Stimulated activated naive CD8-positive, alpha-beta T cell treated with anti-CD3 and anti-CD28 coated beads, Interleukin-15, amount 100 ng/mL, for 72 hours (primary cell): ENCODE measurements at regions not wholly inside any gene's neighbourhood (a gene's known extent, or its start where the extent isn't known, plus 50 kb on each side); places are given as distances from the start of the nearest gene placed in this dataset.

Experiments used
- ATAC-seq: fragments of 150-1000 bp; cut with Tn5 transposase; 2 replicates; pipeline ENCODE4 v1.10.0; 2021; ENCODE audit warnings: mild to moderate bottlenecking, moderate library complexity
- DNase-seq, 2 donors: peaks; one replicate each; pipeline ENCODE4 v3.0.0; 2021 to 2022
- H3K27ac Mint-ChIP-seq, 2 donors: one replicate each; pipeline ENCODE4 v1.8.0; 2022; ENCODE audit warnings: mild to moderate bottlenecking in 2 of 2, mixed read lengths in 2 of 2, moderate library complexity in 2 of 2
- H3K27me3 Mint-ChIP-seq: one replicate; pipeline ENCODE4 v1.8.0; 2022; ENCODE audit warnings: mixed read lengths
- H3K4me1 Mint-ChIP-seq: one replicate; pipeline ENCODE4 v1.8.0; 2022; ENCODE audit warnings: mild to moderate bottlenecking, mixed read lengths
- H3K4me3 Mint-ChIP-seq, 2 donors: one replicate each; pipeline ENCODE4 v1.8.0; 2022; ENCODE audit warnings: mild to moderate bottlenecking in 2 of 2, mixed read lengths in 2 of 2, moderate library complexity in 1 of 2
- H3K9me3 Mint-ChIP-seq, 2 donors: one replicate each; pipeline ENCODE4 v1.8.0; 2022; ENCODE audit warnings: mixed read lengths in 2 of 2

DNA sequence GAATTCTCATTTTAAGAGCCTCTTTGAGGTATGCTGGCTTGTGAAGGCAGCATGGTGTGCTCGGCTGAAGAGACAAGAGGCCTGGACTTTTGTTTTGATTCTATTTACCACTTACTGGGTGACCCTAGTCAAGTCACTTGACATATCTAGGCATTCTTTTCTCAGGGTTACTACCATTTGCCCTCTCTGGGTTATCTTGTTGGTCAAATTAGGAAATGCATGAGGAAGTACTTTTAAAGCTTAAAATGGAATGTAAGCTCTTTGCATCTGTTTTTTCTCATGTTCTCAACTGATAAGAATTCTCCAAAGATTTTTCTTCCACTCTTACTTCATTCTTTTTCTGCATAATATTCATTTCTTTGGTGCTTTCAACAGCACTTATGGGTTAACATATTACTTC is 173.1 kb downstream of the PLK2 start:
- Mint-ChIP-seq H3K27ac (peak overlapping the region in 1 of 2 donors; percentile 46), H3K4me3 (no peak overlapping the region), H3K9me3 (no peaks in the 10 kb centered on the region), H3K4me1 (no peaks in the 10 kb centered on the region), H3K27me3 (no peaks in the 10 kb centered on the region)
- ATAC-seq = no peak
- DNase-seq = no peak

DNA sequence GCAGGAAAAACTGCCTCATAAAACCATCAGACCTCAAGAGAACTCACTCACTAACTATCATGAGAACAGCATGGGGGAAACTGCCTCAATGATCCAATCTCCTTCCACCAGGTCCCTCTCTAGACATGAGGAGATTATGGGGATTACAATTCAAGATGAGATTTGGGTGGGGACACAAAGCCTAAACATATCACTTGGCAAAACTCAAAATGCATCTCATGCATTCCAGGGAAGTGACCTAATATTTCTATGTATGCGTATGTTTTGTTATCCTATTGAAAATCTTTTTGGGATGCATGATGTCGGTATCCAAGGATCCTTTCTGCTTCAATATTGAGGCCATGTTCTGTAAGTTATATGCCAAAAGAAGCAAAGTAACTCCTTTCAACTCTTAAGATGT is 174.0 kb downstream of the PLK2 start:
- Mint-ChIP-seq H3K9me3 (no peaks in the 10 kb centered on the region), H3K27me3 (no peaks in the 10 kb centered on the region), H3K4me3 (no peak overlapping the region), H3K4me1 (no peaks in the 10 kb centered on the region), H3K27ac (no peak overlapping the region)
- DNase-seq (no peak), ATAC-seq (no peak)

DNA sequence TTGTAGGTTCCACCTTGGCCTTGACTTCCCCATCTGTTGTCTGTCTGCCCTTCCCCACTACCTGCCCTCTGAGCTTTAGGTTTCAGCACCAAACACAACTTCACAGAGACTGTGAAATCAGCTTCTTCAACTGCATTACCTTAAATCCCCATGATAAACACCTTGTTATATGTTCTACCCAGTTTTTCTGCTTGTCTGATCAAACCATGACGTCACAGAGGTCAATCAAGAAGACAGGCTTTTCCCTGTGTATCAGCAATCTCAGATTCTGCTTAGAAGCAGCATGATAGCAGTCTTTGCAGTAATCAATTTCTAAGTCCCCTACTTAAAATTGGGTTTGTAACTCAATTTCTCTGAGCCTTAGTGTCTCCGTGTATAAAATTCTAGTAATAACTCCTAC is 175.0 kb downstream of the PLK2 start:
- Mint-ChIP-seq H3K4me3 (no peak overlapping the region), H3K4me1 (no peaks in the 10 kb centered on the region)
- DNase-seq = no peak

DNA sequence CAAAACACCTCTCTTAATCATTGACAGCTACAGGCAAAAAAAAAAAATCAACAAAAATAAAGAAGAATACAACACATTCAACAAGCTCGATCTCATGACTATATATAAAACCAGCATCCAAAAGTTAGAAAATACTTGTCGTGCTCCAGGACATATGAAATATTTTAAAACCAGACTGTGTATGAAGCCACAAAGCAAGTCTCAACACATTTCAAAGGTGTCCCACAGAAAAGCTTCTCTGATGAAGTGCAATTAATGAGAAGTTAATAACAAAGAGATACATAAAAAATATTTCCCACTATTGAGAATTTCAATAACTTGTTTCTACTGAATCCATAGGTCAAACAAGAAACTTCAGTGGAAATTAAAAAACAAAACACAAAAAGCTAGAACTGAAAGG is 178.7 kb downstream of the PLK2 start:
- no peak overlapping the region for H3K27ac Mint-ChIP-seq
- H3K27me3 Mint-ChIP-seq = peaks cover 13% of the 10 kb centered on the region
- DNase-seq = no peak
- H3K4me3 Mint-ChIP-seq = no peak overlapping the region
- peaks cover 8% of the 10 kb centered on the region for H3K4me1 Mint-ChIP-seq
- no peak for ATAC-seq
- no peaks in the 10 kb centered on the region for H3K9me3 Mint-ChIP-seq

More for the DNA sequence above, 175.0 kb downstream of the PLK2 start:
- Mint-ChIP-seq H3K27me3 (no peaks in the 10 kb centered on the region), H3K9me3 (no peaks in the 10 kb centered on the region), H3K27ac (no peak overlapping the region)
- ATAC-seq = no peak

DNA sequence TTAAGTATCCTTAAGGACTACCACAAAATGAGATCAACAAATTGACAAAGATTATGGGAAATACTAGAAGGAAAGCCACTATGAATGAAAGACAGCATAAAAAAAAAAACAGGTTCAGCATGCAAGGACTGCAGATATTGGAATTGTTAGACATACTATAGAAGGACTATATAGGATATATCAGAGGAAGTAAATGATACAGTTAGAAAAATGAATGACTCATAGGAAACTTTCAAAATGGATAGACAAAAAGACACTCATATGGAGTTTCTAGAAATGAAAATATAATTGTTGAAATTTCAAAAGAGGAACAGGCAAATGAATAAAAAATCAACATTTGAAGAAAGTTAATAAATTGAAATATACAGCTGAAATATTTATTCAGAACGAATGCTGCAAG is 180.6 kb downstream of the PLK2 start:
- Mint-ChIP-seq H3K27me3 (peaks cover 13% of the 10 kb centered on the region), H3K4me3 (no peak overlapping the region), H3K27ac (no peak overlapping the region), H3K4me1 (peaks cover 8% of the 10 kb centered on the region), H3K9me3 (no peaks in the 10 kb centered on the region)
- ATAC-seq (no peak), DNase-seq (no peak)

DNA sequence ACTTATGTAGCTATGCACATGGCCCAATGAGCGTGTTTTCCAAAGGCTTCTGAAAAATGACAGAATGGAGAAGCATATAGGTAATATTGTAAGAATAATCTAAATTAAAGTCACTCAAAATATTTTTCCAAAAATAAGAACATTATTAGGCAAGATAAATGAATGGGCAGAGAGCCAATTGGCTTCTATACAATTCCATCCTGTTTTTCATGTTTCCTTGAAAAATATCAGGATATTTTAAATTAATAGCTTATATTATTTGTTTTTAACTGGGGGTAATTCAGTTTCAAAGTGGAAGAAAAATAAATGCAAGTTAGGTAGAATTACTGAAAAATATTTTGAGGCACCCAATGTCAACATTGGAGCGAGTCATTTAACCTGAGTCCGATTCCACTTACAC is 183.5 kb downstream of the PLK2 start:
- no peak for DNase-seq
- ATAC-seq = no peak
- H3K9me3 Mint-ChIP-seq = no peaks in the 10 kb centered on the region

GRCh38 chr5:58275516-58275915 is 184.4 kb downstream of the PLK2 start:
- DNase-seq (no peak), ATAC-seq (no peak)
- peaks cover 8% of the 10 kb centered on the region for H3K4me1 Mint-ChIP-seq
- H3K27ac Mint-ChIP-seq = no peak overlapping the region
- H3K27me3 Mint-ChIP-seq = peaks cover 25% of the 10 kb centered on the region
- no peak overlapping the region for H3K4me3 Mint-ChIP-seq
- H3K9me3 Mint-ChIP-seq = no peaks in the 10 kb centered on the region

More for the DNA sequence above, 183.5 kb downstream of the PLK2 start:
- no peak overlapping the region for H3K27ac Mint-ChIP-seq
- H3K4me3 Mint-ChIP-seq = no peak overlapping the region
- H3K27me3 Mint-ChIP-seq = peaks cover 25% of the 10 kb centered on the region
- H3K4me1 Mint-ChIP-seq = peaks cover 8% of the 10 kb centered on the region

DNA sequence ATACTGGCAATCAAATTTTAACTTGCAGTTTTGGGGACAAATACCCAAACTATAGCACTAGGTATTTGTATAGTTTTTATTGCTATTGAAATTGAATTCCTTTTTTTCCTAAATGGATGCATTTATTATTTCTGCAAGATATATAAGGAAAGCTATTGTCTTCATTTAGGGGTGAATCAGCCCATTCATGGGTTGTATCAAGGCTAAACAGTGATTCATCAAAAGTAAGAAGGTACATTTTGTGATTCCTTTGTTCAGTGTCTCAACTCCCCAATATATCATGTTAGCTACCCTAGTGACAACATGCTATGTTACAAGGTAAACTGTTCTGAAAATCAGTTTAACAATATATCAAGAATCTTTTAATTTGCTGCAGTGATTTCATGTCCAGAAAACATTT is 185.7 kb downstream of the PLK2 start:
- peaks cover 25% of the 10 kb centered on the region for H3K27me3 Mint-ChIP-seq
- no peak overlapping the region for H3K27ac Mint-ChIP-seq
- no peak overlapping the region for H3K4me3 Mint-ChIP-seq
- no peak for ATAC-seq
- peaks cover 0 to under 1% of the 10 kb centered on the region in 2 donors for H3K9me3 Mint-ChIP-seq
- peaks cover 5% of the 10 kb centered on the region for H3K4me1 Mint-ChIP-seq
- DNase-seq = no peak

- Mint-ChIP-seq H3K27ac (no peak overlapping the region), H3K27me3 (peaks cover 20% of the 10 kb centered on the region), H3K9me3 (peaks cover 0 to 5% of the 10 kb centered on the region in 2 donors), H3K4me1 (peaks cover under 1% of the 10 kb centered on the region), H3K4me3 (no peak overlapping the region)
- ATAC-seq (no peak), DNase-seq (no peak)
These were observed 186.2 kb downstream of the PLK2 start for GRCh38 chr5:58273711-58274110.

DNA sequence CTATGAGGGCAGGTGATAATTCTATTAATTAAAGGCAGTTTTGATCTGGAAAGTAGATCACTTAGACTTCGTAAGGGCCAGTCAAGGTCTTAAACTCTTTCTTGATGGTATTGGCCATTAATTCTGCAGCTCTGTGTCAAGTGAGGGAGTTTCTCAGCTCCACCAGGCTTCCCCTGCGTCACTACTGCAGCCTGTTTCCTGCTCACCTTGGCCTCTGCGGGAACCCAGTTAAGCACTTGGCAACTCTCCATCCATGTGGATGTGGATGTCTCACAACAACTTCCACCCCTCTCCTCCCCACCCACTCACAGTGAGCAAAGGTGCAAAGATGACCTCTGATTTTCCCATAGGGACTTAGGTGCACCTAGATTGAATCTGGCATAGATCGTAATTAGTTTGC is 191.6 kb downstream of the PLK2 start:
- no peak for DNase-seq
- no peak overlapping the region for H3K4me3 Mint-ChIP-seq
- peaks cover 12% of the 10 kb centered on the region for H3K27me3 Mint-ChIP-seq
- H3K4me1 Mint-ChIP-seq = no peaks in the 10 kb centered on the region
- ATAC-seq = no peak
- peaks cover 0 to 5% of the 10 kb centered on the region in 2 donors for H3K9me3 Mint-ChIP-seq
- no peak overlapping the region for H3K27ac Mint-ChIP-seq

DNA sequence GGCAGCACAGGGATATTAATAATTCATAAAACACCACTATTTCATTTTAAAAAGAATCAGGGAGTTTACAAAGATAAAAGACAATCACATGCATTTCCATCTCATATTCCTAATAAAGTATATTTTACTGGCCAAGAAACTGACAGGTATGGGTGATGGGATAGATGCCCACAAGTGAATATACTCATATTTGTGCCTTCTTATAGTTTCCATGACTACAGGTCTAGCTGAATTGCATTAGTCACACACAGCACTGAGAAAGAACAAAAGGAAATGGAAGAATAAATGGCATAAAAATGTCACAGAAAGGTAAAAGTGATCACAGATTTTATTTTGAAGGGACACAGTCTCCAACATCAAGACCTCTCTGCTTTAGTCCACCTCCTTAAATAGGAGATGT is 193.5 kb downstream of the PLK2 start:
- Mint-ChIP-seq H3K27me3 (peaks cover 8% of the 10 kb centered on the region), H3K9me3 (peaks cover 0 to 5% of the 10 kb centered on the region in 2 donors), H3K4me1 (no peaks in the 10 kb centered on the region), H3K4me3 (no peak overlapping the region), H3K27ac (no peak overlapping the region)
- ATAC-seq (no peak), DNase-seq (no peak)

DNA sequence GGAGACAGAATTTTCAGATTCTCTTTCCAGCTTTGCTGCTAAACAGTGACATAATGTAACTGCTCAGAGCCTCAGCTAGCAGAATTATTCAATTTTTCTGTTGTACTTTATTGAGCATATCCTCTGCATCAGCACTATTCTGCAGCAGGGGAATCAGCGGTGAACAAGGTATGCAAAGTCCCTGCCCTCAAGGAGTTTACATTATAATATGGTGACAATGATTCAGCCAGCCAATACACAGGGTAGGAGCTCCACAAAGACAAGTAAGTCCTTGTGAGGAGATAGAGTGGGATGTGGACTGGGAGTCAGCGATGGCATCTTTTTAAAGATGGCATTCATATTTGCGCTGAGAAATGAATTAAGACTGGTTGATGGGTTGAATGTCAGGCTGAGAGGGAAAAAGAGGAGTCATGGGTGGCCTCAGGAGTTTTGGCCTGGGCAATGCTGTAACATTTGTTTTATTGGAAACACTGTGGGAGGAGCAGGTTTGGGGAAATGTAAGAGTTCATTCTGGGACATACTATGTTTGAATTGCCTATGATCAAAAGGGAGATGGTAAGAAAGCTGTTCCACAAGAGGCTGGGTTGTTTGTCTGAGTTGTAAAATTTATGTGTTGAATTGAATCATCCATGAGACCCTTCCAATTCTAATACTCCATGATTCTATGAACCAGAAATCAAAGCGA is 194.5 kb downstream of the PLK2 start:
- H3K4me3 Mint-ChIP-seq = no peak overlapping the region
- ATAC-seq (no peak), DNase-seq (no peak)
- H3K9me3 Mint-ChIP-seq = peaks cover 0 to 5% of the 10 kb centered on the region in 2 donors
- peaks cover 8% of the 10 kb centered on the region for H3K27me3 Mint-ChIP-seq
- no peaks in the 10 kb centered on the region for H3K4me1 Mint-ChIP-seq
- H3K27ac Mint-ChIP-seq = no peak overlapping the region

- Mint-ChIP-seq H3K9me3 (peaks cover 0 to 5% of the 10 kb centered on the region in 2 donors), H3K27me3 (peaks cover 8% of the 10 kb centered on the region), H3K4me3 (no peak overlapping the region), H3K4me1 (no peaks in the 10 kb centered on the region), H3K27ac (no peak overlapping the region)
- DNase-seq (no peak), ATAC-seq (no peak)
These were observed 195.6 kb downstream of the PLK2 start for GRCh38 chr5:58264276-58264675.

DNA sequence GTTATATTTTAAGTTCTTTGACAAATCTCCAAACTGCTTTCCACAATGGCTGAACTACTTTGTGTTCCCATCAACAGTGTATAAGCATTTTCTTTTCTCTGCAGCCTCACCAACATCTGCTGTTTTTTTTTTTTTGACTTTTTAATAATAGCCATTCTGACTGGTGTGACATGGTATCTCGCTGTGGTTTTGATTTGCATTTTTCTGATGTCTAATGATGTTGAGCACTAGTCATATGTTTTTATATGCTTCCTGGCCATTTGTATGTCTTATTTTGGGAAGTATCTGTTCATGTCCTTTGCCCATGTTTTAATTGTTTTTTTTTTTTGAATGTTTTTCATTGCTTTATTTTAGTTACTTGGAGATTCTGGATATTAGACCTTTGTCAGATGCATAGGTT is 196.6 kb downstream of the PLK2 start:
- DNase-seq (no peak), ATAC-seq (no peak)
- no peaks in the 10 kb centered on the region for H3K9me3 Mint-ChIP-seq
- no peaks in the 10 kb centered on the region for H3K4me1 Mint-ChIP-seq
- no peak overlapping the region for H3K27ac Mint-ChIP-seq
- no peak overlapping the region for H3K4me3 Mint-ChIP-seq
- H3K27me3 Mint-ChIP-seq = peaks cover 8% of the 10 kb centered on the region

DNA sequence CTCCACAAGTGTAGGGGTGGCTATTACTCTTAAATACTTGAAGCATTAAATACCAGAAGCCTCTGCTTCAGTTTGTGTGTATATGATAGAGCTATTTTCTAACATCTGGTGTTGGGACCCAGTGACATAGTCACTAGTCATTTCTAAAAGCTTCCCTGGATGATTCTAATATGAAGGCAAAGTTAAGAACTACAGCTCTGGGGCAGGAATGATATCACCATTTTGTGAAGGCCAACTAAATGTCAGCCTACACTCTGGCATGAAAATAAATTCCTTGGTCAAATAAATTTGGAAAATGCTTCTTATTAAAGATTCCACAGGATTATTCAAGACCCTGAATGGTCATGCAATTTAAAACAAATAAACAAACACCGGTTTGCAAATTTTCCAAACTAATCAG is 197.7 kb downstream of the PLK2 start:
- Mint-ChIP-seq H3K27ac (no peak overlapping the region), H3K4me1 (no peaks in the 10 kb centered on the region), H3K4me3 (no peak overlapping the region), H3K27me3 (peaks cover 8% of the 10 kb centered on the region), H3K9me3 (no peaks in the 10 kb centered on the region)
- ATAC-seq = no peak
- DNase-seq = no peak

DNA sequence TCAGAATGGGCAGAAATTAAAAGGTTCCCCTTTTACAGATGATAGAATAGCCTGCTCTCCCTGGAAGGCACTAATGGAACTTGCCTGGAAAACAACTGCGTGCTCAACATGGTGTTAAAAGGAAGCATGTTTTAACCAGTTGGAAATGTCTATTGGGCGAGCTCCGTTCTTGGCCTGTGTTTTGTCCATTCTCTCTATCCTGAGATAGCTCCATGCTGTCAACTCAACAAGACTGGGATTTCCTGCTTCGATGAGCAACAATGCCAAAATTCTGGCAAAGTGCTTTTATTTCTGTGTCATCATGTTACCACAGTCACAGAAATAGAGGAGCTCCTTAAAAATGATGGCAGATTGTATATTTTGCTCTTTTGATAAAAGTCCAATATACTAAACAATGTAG is 198.3 kb downstream of the PLK2 start:
- Mint-ChIP-seq H3K27ac (no peak overlapping the region), H3K4me3 (no peak overlapping the region), H3K4me1 (no peaks in the 10 kb centered on the region), H3K27me3 (peaks cover 8% of the 10 kb centered on the region), H3K9me3 (no peaks in the 10 kb centered on the region)
- ATAC-seq (no peak), DNase-seq (no peak)

DNA sequence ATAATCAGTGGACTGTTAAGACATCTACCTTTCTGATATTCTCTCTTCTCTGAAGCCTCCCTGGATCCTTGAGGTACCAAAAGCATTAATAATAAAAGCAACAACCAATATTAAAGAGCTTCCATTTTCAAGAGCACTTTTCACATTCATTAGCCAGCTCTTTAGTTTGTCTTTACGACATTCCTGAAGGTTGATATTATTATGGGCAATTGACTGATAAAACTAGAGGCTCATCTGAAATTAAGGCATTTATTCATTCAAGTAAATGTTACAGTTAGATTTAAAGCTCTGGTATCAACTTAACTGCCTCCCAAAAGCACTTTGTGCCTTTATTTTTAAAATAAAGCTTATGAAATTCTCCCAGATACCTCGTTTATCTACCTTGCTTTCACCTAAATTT is 199.6 kb downstream of the PLK2 start:
- Mint-ChIP-seq H3K27ac (no peak overlapping the region), H3K9me3 (no peaks in the 10 kb centered on the region), H3K4me3 (no peak overlapping the region), H3K4me1 (no peaks in the 10 kb centered on the region), H3K27me3 (peaks cover 2% of the 10 kb centered on the region)
- ATAC-seq = no peak
- no peak for DNase-seq
